ENCODE measurements at regions not wholly inside any gene's neighbourhood (a gene's known extent, or its start where the extent isn't known, plus 50 kb on each side); places are given as distances from the start of the nearest gene placed in this dataset.

DNA sequence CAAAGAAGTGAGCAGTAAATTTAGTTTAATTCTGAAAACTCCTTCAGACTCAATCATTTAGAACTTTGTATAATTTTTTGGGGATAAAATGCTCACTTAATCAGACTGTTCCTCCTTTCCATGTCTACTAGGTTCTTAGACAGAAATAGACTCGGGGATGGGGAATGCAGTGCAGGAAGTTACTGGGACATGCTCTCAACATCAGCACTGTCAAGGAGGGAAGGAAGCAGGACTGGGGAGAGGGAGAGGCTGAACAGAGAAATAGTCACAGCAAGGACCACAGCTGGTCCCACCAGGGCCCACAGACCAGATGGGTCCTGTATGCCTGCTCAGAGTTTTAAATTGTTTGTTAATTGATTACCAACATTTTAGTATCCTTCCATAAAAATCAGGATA lies 310.1 kb upstream of the MSX2 start:
- no peak for DNase-seq

DNA sequence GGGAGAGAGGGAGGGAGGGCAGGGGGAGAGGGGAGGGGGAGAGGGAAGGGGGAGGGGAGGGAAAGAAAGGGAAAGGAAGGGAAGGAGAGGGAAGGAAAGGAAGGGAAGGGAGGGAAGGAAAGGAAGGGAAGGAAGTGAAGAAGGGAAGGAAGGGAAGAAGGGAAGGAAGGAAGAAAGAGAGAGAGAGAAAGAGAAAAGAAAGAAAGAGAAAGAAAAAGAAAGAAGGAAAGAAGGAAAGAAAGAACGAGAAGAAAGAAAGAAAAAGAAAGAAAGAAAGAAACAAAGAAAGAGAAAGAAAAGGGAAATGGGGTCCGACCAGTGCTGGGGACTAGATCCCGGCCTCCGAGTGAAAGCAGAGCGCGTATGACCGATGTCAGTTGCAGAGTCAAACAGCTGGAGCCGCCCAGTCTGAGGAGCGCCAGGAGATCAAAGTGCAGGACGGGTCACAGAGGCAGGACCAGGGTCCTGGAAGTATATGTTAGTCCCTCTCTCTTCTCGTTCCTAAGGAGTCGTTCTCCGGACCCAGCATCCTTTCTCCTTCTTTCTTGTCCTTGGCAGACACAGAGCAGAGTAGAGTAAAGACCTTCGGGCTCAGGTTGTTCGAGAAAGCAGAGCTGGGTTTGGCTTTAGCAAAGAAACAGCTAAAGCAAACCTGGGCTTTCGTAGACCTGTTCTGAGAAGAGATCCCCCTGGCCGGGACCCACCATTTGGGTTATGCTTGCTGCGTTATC lies 305.4 kb upstream of the MSX2 start:
- DNase-seq = no peak

DNA sequence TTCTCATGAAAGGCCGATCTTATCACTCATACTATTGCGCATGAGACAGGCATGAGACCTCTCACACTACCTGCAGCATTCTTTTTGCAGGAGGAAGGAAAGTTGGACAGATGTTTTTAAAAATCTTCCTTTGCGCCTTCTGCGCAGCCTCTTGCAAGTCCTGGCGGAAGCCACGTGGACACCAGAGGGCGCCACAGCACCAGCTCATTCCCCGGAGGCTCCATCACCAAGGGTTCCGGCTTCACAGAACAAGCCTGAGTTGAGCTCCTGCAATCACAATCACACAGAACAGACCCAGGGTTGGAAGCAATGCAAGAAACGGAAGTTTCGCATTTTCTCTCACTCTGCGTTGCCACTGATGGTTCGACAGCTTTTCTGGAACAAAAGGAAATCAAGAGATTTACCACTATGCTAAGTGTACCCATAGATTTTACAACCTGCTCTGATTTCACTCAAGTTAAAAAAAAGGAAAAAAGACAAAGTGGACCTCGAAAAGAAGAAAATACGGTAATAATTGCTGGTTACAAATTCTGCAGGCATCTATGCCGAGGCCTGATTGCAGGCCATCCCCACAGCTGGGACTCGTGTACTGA lies 304.7 kb upstream of the MSX2 start:
- peak; percentile 64 for DNase-seq

DNA sequence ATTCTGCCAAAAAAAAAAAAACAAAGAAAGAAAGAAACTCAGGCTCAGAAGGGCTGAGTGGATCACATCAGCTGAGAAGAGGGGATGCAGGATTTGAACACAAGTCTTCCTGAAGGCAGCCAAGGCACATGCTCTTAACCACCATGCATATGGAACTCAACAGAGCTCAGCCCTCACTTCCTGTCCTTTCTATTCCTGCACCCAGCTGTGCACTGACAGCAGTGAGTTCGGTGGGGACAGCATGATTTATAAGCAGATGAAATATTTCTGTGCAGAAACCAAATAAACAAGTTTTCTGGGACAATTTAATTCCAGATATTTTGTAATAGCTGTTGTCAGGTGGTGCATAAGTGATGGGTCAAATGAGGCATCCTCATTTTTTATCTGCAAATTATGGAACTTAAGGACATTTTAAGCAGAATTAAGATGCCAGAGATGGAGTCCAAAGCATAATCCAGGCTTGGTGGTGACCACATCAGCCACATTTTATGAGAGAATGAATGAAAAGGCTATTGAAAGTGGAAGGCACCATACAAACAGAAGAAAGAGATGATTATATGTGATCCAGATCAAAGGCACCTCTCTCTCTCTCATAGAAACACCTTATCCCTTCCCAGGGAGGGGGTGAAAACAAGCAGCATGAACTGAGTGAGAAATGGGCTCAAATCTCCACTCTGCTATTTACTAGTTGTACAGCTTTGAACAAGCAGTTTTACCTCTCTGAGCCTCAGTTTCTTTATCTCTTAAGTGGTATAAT lies 303.6 kb upstream of the MSX2 start:
- no peak for DNase-seq

- DNase-seq = no peak
These were observed 303.0 kb upstream of the MSX2 start for GRCh38 chr5:174421408-174421805.

DNA sequence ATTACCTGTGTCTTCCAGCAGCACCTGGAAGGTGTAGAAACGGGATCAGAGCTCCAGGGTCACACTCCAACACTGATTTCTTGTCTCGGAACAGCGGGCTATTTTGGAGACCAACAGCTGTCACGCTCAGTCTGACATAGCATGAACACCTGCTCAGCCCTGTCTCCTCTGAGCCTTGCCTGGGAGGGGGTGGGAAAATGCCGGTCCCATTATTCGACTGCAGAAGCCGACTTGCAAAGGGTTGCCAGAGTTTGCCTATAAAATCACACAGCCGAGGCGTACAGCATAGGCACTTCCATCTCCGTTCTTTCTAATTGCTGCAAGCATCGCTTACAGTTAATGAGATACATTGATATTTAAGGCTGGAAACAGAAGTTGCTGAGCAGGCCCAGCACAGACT lies 300.8 kb upstream of the MSX2 start:
- DNase-seq = no peak

DNA sequence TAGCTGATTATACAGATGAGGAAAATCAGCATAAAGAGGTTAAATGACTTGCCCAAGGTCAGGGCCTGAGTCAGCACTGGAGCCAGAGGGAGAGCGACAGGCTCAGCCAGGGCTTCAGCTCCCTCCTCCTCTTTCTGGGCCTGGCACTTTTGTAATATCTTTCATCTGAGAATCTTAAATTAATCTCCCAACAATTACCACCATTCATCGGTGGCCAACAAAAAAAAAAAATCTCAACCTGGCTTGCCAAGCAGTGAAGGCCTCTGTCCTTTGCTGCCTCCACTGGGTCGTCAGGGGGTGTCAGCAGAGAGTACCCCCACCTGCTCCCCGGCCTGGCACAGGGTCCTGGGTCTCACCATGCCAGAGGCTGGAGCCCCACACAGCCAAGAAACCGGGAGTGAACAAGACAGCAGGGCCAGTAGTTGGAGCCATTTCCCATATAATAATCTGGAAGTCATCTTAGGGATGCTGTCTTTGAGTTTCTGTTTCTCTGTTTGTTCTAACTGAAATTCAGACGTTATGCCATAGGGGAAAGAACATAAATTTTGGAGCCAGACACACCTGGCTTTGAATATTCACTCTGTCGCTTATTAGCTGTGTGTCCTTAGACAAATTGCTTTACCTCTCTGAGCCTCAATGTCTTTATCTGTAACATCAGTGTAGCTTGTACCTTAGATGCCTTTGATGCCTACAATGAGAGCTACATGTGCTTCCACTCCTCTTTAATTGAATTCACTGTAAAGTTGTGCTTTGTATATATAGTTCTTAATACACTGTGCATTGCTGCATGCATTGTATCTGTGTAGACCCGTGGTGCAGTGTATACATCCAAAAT lies 299.9 kb upstream of the MSX2 start:
- no peak for DNase-seq

- DNase-seq = no peak
These were observed 299.0 kb upstream of the MSX2 start for GRCh38 chr5:174425271-174425963.

- no peak for DNase-seq
These were observed 298.5 kb upstream of the MSX2 start for GRCh38 chr5:174425964-174426290.

DNA sequence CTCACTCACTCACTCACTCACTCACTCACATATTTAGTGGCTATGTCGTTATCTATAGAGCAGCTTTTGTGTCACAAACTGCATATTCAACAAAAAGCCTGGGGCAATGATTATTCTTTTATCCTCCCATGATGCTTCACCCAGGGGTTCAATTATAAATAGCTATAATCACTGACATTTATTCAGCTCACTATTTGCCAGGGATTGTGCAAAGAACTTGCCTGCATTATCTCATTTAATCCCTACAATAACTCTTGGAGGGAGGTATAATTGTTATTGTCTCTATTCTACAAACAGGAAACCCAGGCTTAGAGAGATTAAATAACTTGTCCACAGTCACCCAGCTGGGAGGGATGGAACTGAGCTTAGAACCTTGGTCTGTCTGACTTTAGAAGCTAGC lies 298.0 kb upstream of the MSX2 start:
- DNase-seq = no peak

GRCh38 chr5:174426851-174427250 lies 297.5 kb upstream of the MSX2 start:
- no peak for DNase-seq

DNA sequence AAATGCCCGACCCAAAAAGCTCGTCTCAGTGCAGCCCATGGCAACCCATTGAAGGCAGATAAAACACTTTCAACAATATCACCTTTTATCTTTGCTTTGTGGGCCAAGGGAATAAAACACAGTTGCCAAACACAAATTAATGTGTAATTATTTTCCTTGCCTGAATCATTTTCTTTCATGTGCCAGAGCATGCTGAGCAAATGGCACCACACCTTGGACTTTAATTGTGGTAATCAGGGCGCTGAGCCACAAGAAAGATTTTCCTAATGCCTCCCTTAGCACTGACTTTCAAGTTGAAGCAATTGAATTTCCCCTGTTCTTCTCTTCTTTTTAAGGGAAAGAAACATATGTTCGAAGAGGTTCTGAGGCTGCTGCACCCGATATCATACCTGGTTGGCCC lies 297.1 kb upstream of the MSX2 start:
- DNase-seq = no peak

DNA sequence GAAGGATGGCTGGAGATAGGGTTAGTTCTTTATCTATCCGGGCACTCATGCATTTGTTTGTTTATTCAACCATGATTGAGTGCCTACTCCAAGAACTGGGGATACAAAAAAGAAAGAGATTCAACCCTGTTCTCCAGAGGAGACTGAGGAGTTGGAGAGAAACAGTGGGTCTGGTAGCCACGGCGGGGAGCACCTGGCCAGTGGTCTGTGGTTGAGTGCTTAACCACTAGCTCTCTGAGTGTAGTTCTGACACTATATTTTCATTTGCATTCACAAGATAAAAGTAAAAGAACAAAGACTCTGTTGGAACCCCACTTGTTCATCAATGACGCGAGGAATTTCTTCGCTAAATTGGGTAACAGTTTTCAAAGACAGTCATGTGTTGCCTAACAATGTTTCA lies 295.5 kb upstream of the MSX2 start:
- DNase-seq = no peak

DNA sequence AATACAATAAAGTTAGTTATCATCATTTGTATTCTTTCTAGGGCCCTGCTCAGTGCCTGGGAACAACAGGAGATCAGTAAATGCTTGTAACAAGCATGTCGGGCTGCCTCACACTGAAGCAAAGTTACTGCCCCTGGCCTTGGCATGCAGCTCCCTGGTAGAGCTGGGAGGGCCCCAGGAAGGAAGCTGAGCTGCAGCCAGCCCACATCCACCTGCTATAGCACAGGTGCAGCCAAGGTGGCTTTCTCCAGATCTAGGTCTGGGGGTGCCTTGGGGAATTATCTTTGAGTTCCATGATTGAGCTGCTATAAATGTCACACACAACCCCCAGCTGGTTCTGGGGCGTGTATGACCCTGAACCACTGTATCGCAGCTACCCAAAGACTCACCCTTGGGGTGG lies 293.4 kb upstream of the MSX2 start:
- DNase-seq = no peak

DNA sequence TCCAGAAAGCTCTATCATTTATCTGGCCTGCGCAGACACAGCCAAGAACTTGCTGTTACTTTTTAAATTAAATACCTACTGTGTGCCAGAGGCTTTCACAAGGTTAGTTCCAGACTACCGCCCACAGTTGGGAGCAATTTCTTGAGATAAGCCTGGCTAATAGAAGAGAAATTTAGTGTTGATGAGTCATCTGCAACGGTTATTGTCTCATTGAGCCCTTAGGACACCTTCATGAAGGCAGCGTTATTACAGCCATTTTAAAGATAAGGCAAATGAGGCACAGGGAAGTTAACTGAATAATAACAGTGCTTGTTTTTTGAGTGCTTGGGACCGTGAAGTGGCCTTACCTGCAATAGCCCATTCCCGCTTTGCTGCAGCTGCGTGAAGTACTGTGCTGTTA lies 292.9 kb upstream of the MSX2 start:
- DNase-seq = no peak

GRCh38 chr5:174433098-174433497 lies 291.3 kb upstream of the MSX2 start:
- DNase-seq = no peak

GRCh38 chr5:174436750-174437149 lies 287.6 kb upstream of the MSX2 start:
- no peak for DNase-seq

- DNase-seq = no peak
These were observed 279.7 kb upstream of the MSX2 start for GRCh38 chr5:174444479-174445188.

DNA sequence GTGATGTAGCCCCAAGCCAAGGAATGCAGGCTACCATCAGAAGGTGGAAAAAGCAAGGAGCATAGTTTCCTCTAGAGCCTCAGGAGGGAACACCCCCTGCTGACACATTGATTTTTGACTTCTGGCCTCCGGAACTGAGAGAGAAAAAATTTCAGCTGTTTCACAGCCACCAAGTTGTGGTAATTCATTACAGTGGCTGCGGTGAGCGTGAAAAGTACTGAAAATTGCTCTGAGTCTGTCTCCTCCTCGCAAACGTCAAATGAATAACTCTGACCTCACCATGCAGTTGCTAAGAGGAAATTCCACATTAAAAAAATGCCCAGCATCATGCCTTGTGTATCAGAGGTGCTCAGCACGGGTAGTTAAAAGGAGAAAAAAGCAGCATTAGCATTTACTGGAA lies 277.9 kb upstream of the MSX2 start:
- DNase-seq = no peak

DNA sequence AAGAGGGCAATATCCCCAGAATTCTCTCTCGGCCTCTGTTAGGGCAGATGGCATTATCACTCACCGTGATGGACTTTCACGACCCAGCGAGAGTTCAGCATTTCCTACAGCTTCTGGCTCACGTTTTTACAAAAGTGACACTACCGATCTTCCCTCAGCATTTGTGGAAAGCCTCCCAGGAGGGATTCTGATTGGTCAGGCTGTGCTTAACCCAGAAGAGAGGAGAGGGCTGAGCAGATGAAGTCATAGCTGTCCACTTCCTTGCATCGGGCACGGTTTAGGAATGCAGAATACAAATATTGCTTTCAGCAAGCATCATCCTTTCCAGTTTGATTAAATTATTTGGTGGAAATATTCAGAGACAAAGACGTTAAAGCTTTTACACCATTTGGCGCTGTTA lies 277.4 kb upstream of the MSX2 start:
- DNase-seq = no peak

- DNase-seq = no peak
These were observed 276.3 kb upstream of the MSX2 start for GRCh38 chr5:174448041-174448440.

GRCh38 chr5:174448662-174449061 lies 275.7 kb upstream of the MSX2 start:
- no peak for DNase-seq

Measured in activated T-cell treated with anti-CD3 and anti-CD28 coated beads for 4 hours (primary cell).